ENCODE measurements at regions not wholly inside any gene's neighbourhood (a gene's known extent, or its start where the extent isn't known, plus 50 kb on each side); places are given as distances from the start of the nearest gene placed in this dataset.

GRCh38 chr3:127476936-127477335 lies 113.6 kb downstream of the TPRA1 start:
- ATAC-seq (no peak), DNase-seq (peak; percentile 28)
- Histone ChIP-seq H3K9me3 (no peaks in the 10 kb centered on the region), H3K27me3 (no peaks in the 10 kb centered on the region), H3K4me3 (no peak overlapping the region), H3K4me1 (no peaks in the 10 kb centered on the region), H3K36me3 (no peaks in the 10 kb centered on the region), H3K27ac (no peak overlapping the region)
- TF ChIP-seq CTCF (IDR thresholded peaks at IDR 0.05) = no peak
- intact Hi-C loops (cut with DNase I) = no loop called here

GRCh38 chr3:127475975-127476705 lies 114.4 kb downstream of the TPRA1 start:
- ATAC-seq = no peak
- Histone ChIP-seq H3K27ac (no peak overlapping the region), H3K4me1 (no peaks in the 10 kb centered on the region), H3K36me3 (no peaks in the 10 kb centered on the region), H3K27me3 (no peaks in the 10 kb centered on the region), H3K4me3 (no peak overlapping the region), H3K9me3 (no peaks in the 10 kb centered on the region)
- TF ChIP-seq CTCF (IDR thresholded peaks at IDR 0.05) = no peak
- intact Hi-C loops (cut with DNase I) = no loop called here
- DNase-seq = no peak

- Histone ChIP-seq H3K27me3 (no peaks in the 10 kb centered on the region), H3K4me1 (no peaks in the 10 kb centered on the region), H3K9me3 (no peaks in the 10 kb centered on the region), H3K36me3 (no peaks in the 10 kb centered on the region), H3K4me3 (no peak overlapping the region), H3K27ac (no peak overlapping the region)
- no peak for TF ChIP-seq CTCF (IDR thresholded peaks at IDR 0.05)
- DNase-seq (no peak), ATAC-seq (peak; percentile 55)
- intact Hi-C loops (cut with DNase I) = no loop called here
Measured at GRCh38 chr3:127475391-127475790, 115.1 kb downstream of the TPRA1 start.

- Histone ChIP-seq H3K9me3 (no peaks in the 10 kb centered on the region), H3K4me1 (no peaks in the 10 kb centered on the region), H3K27me3 (no peaks in the 10 kb centered on the region), H3K27ac (no peak overlapping the region), H3K36me3 (no peaks in the 10 kb centered on the region), H3K4me3 (no peak overlapping the region)
- ATAC-seq (peak; percentile 58), DNase-seq (no peak)
- TF ChIP-seq CTCF (IDR thresholded peaks at IDR 0.05) = peak; percentile 25
- intact Hi-C loops (cut with DNase I) = no loop called here
Measured at GRCh38 chr3:127473244-127474024, 117.1 kb downstream of the TPRA1 start.

- no peaks in the 10 kb centered on the region for H3K27me3 ChIP-seq
- H3K4me1 ChIP-seq = no peaks in the 10 kb centered on the region
- H3K36me3 ChIP-seq = no peaks in the 10 kb centered on the region
- H3K9me3 ChIP-seq = no peaks in the 10 kb centered on the region
- intact Hi-C loops (cut with DNase I) = no loop called here
- no peak overlapping the region for H3K4me3 ChIP-seq
- no peak for TF ChIP-seq CTCF (IDR thresholded peaks at IDR 0.05)
- H3K27ac ChIP-seq = no peak overlapping the region
- ATAC-seq (no peak), DNase-seq (no peak)
Measured at GRCh38 chr3:127472506-127472905, 118.0 kb downstream of the TPRA1 start.

Data from upper lobe of right lung (tissue), 1 donor.